Neural cell (in vitro differentiated cells): ENCODE measurements at regions not wholly inside any gene's neighbourhood (a gene's known extent, or its start where the extent isn't known, plus 50 kb on each side); places are given as distances from the start of the nearest gene placed in this dataset.

Source experiments
- H2AFZ ChIP-seq: fragments of 200-600, 300-800 bp; sonication (generic), shearing (Covaris generic); 2 replicates; pipeline ENCODE4 v1.6.0; 2014; ENCODE audit warnings: low read depth, mild to moderate bottlenecking, antibody characterized with exemption, low read length, moderate library complexity
- H3F3A ChIP-seq: fragments of 200-600 bp; shearing (Covaris generic); 2 replicates; pipeline ENCODE4 v1.6.1; 2016; ENCODE audit warnings: mild to moderate bottlenecking, moderate library complexity, mixed read lengths, antibody characterized with exemption, low read length; ENCODE audit not compliant: insufficient read depth, poor library complexity, severe bottlenecking
- H3K27ac ChIP-seq: fragments of 200-600, 300-800 bp; sonication (generic), shearing (Covaris generic); 2 replicates; pipeline ENCODE4 v1.5.1; 2014; ENCODE audit warnings: mild to moderate bottlenecking, low read length, moderate library complexity
- H3K27me3 ChIP-seq: fragments of 300-800, 200-600 bp; sonication (generic), shearing (Covaris generic); 2 replicates; pipeline ENCODE4 v1.6.0; 2014; ENCODE audit warnings: mild to moderate bottlenecking, low read depth, low read length, moderate library complexity; ENCODE audit not compliant: insufficient read depth
- H3K36me3 ChIP-seq: fragments of 300-800, 200-600 bp; sonication (generic), shearing (Covaris generic); 2 replicates; pipeline ENCODE4 v1.5.1; 2014; ENCODE audit warnings: mild to moderate bottlenecking, antibody characterized with exemption, low read length, moderate library complexity; ENCODE audit not compliant: insufficient read depth
- H3K4me2 ChIP-seq: fragments of 300-800, 200-600 bp; sonication (generic), shearing (Covaris generic); 2 replicates; pipeline ENCODE4 v1.6.0; 2014; ENCODE audit warnings: mild to moderate bottlenecking, low read length
- H3K4me3 ChIP-seq: fragments of 300-800, 200-600 bp; sonication (generic), shearing (Covaris generic); 2 replicates; pipeline ENCODE4 v1.5.1; 2014; ENCODE audit warnings: mild to moderate bottlenecking, low read length, moderate library complexity
- H3K79me2 ChIP-seq: fragments of 200-600 bp; shearing (Covaris generic); replicated peaks from 2 replicates; pipeline ENCODE4 v1.6.0; 2014; ENCODE audit warnings: mild to moderate bottlenecking, low read length, moderate library complexity; ENCODE audit not compliant: insufficient read depth
- H3K9ac ChIP-seq: fragments of 300-800, 200-600 bp; sonication (generic), shearing (Covaris generic); 2 replicates; pipeline ENCODE4 v1.6.1; 2016; ENCODE audit warnings: mild to moderate bottlenecking, low read length, mixed read lengths
- H3K9me2 ChIP-seq: fragments of 200-600 bp; shearing (Covaris generic); 2 replicates; pipeline ENCODE4 v1.6.1; 2016; ENCODE audit warnings: mild to moderate bottlenecking, low read length, mixed read lengths; ENCODE audit not compliant: insufficient read depth
- H3K9me3 ChIP-seq: fragments of 200-600, 300-800 bp; sonication (generic), shearing (Covaris generic); 2 replicates; pipeline ENCODE4 v1.6.1; 2016; ENCODE audit warnings: mild to moderate bottlenecking, mixed run types, low read length, moderate library complexity, mixed read lengths
- H4K20me1 ChIP-seq: fragments of 200-600 bp; shearing (Covaris generic); 2 replicates; pipeline ENCODE4 v1.6.1; 2016; ENCODE audit warnings: mild to moderate bottlenecking, mixed run types; ENCODE audit not compliant: insufficient read depth
- EP300 ChIP-seq: fragments of 450-650 bp; conservative IDR thresholded peaks from 2 replicates; pipeline ENCODE4 v1.6.1; 2014; ENCODE audit warnings: antibody characterized with exemption, mild to moderate bottlenecking, moderate library complexity; ENCODE audit not compliant: poor library complexity, severe bottlenecking
- EZH2 ChIP-seq: fragments of 200-600, 300-800 bp; shearing (Covaris generic), sonication (generic); IDR thresholded peaks from 2 replicates; pipeline ENCODE4 v1.6.1; 2014; ENCODE audit warnings: antibody characterized with exemption, low read length, borderline replicate concordance, mild to moderate bottlenecking; ENCODE audit not compliant: insufficient read depth, poor library complexity, severe bottlenecking
- MXI1 ChIP-seq: fragments of 450-650 bp; conservative IDR thresholded peaks from 2 replicates; pipeline ENCODE4 v1.6.1; 2014; ENCODE audit warnings: antibody characterized with exemption, mild to moderate bottlenecking; ENCODE audit not compliant: poor library complexity, severe bottlenecking
- POLR2AphosphoS5 ChIP-seq: IDR thresholded peaks from 2 replicates; pipeline ENCODE4 v1.6.1; 2012
- RAD21 ChIP-seq: fragments of 450-650 bp; conservative IDR thresholded peaks from 2 replicates; pipeline ENCODE4 v1.6.1; 2014; ENCODE audit warnings: antibody characterized with exemption, mild to moderate bottlenecking, moderate library complexity
- SMC3 ChIP-seq: fragments of 450-650 bp; conservative IDR thresholded peaks from 2 replicates; pipeline ENCODE4 v1.6.1; 2014; ENCODE audit warnings: antibody characterized with exemption, mild to moderate bottlenecking, moderate library complexity; ENCODE audit not compliant: poor library complexity
- TAF1 ChIP-seq: IDR thresholded peaks from 2 replicates; pipeline ENCODE4 v1.6.1; 2012; ENCODE audit warnings: low read depth
- TF ChIP-seq, protein P1 (sequence below): IDR thresholded peaks from 2 replicates; pipeline ENCODE4 v1.6.1; 2012; ENCODE audit warnings: borderline replicate concordance
- TF ChIP-seq, protein P2 (sequence below): fragments of 450-650 bp; IDR thresholded peaks from 2 replicates; pipeline ENCODE4 v1.5.1; 2014; ENCODE audit warnings: antibody characterized with exemption, mild to moderate bottlenecking, moderate library complexity; ENCODE audit not compliant: poor library complexity, severe bottlenecking

DNA sequence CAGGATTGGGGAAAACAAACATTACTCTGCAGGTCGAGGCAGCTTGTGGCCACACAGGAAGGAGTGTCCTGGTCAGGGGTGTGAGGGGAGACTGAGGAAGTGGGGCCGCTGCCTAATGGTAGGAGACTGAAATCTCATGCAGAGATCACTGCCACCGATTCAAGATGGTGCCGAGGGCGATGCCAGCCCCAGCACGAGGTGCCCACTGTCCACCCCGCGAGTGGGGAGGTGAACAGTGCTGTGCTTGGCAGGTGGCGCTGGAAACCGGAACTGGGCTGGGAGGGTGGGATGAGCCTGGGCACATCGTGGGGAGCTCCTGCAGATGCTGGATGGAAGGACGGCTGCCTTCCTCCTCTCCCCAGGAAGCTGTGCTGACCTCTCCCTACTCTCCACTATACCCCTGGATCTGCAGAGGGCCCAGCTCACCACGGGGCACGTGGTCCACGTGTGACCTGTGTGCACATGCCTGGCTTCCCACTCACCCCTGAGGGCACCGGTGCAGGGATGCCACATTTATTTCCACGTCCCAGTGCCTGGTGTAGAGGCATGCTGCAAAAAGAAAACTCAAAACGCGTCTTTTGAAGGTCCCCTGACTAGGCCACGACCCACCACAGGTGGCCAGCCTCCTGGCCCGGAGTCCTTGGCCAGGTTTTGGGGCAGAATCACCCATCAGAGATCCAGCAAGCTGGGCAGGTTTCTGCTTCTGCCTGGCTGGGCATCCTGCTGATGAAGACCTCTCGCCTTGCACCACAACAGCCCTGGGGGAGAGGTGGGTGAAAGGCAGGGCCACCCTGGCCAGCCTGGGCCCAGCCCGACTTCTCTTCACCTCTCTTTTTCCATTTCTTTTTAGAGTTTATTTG is 71.7 kb upstream of the FCN1 start:
- no peak overlapping the region for H3K4me3 ChIP-seq
- H3K36me3 ChIP-seq, result no peaks in the 10 kb centered on the region
- H3K9me2 ChIP-seq, result no peaks in the 10 kb centered on the region
- H3K27ac ChIP-seq, result no peak overlapping the region
- no peaks in the 10 kb centered on the region for H3F3A ChIP-seq
- no peaks in the 10 kb centered on the region for H3K79me2 ChIP-seq
- no peak overlapping the region for H2AFZ ChIP-seq
- H4K20me1 ChIP-seq, result no peaks in the 10 kb centered on the region
- no peak overlapping the region for H3K9ac ChIP-seq
- no peaks in the 10 kb centered on the region for H3K27me3 ChIP-seq
- TF ChIP-seq EP300 (no peak), RAD21 (no peak), EZH2 (no peak), POLR2AphosphoS5 (no peak), MXI1 (no peak), TAF1 (no peak), SMC3 (no peak)
- TF ChIP-seq, protein P1, sequence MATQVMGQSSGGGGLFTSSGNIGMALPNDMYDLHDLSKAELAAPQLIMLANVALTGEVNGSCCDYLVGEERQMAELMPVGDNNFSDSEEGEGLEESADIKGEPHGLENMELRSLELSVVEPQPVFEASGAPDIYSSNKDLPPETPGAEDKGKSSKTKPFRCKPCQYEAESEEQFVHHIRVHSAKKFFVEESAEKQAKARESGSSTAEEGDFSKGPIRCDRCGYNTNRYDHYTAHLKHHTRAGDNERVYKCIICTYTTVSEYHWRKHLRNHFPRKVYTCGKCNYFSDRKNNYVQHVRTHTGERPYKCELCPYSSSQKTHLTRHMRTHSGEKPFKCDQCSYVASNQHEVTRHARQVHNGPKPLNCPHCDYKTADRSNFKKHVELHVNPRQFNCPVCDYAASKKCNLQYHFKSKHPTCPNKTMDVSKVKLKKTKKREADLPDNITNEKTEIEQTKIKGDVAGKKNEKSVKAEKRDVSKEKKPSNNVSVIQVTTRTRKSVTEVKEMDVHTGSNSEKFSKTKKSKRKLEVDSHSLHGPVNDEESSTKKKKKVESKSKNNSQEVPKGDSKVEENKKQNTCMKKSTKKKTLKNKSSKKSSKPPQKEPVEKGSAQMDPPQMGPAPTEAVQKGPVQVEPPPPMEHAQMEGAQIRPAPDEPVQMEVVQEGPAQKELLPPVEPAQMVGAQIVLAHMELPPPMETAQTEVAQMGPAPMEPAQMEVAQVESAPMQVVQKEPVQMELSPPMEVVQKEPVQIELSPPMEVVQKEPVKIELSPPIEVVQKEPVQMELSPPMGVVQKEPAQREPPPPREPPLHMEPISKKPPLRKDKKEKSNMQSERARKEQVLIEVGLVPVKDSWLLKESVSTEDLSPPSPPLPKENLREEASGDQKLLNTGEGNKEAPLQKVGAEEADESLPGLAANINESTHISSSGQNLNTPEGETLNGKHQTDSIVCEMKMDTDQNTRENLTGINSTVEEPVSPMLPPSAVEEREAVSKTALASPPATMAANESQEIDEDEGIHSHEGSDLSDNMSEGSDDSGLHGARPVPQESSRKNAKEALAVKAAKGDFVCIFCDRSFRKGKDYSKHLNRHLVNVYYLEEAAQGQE, result no peak
- TF ChIP-seq, protein P2, sequence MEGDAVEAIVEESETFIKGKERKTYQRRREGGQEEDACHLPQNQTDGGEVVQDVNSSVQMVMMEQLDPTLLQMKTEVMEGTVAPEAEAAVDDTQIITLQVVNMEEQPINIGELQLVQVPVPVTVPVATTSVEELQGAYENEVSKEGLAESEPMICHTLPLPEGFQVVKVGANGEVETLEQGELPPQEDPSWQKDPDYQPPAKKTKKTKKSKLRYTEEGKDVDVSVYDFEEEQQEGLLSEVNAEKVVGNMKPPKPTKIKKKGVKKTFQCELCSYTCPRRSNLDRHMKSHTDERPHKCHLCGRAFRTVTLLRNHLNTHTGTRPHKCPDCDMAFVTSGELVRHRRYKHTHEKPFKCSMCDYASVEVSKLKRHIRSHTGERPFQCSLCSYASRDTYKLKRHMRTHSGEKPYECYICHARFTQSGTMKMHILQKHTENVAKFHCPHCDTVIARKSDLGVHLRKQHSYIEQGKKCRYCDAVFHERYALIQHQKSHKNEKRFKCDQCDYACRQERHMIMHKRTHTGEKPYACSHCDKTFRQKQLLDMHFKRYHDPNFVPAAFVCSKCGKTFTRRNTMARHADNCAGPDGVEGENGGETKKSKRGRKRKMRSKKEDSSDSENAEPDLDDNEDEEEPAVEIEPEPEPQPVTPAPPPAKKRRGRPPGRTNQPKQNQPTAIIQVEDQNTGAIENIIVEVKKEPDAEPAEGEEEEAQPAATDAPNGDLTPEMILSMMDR, result no peak
- no peak overlapping the region for H3K4me2 ChIP-seq
- H3K9me3 ChIP-seq, result no peaks in the 10 kb centered on the region

DNA sequence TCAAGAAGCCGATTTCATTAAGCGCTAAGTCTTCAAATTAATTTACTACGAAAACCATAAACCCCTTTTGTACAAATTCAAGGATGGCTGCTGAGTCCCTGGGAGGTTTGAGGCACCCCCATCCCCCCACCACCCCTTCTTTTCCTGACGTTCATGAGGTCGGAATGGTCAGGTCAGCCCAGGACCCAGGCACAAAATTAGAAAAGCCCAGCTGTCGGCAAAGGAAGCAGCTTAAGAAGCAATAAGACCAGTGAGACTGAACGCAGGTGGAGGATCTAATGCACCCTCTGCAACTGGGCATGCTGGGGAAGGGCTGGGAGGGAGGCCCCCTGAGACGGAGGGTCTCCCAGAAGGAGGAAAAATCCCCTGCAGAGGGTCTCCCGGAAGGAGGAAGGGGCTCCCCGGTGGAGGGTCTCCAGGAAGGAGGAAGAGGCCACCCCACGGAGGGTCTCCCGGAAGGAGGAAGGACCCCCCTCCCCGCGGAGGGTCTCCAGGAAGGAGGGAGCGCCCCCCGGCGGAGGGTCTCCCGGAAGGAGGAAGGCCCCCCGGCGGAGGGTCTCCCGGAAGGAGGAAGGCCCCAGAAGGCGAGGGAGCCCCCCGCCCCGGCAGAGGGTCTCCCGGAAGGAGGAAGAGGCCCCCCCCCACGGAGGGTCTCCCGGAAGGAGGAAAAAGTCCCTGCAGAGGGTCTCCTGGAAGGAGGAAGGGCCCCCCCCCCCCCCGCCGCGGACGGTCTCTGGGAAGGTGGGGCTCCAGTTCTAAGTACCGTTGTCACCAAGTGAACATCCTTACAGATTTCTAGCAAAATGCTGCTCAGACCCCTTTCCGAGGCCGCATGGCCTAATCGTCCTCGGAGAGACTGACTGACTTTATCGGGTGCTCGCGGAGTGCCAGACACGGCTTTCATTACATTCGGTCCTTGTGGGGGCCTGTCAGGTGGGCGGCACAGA is 74.4 kb upstream of the FCN1 start:
- no peak overlapping the region for H3K27ac ChIP-seq
- no peaks in the 10 kb centered on the region for H3K9me2 ChIP-seq
- no peaks in the 10 kb centered on the region for H3K79me2 ChIP-seq

More for the DNA sequence above, 74.4 kb upstream of the FCN1 start:
- no peaks in the 10 kb centered on the region for H3K36me3 ChIP-seq
- H3K4me2 ChIP-seq, result no peak overlapping the region
- H3F3A ChIP-seq, result no peaks in the 10 kb centered on the region
- H2AFZ ChIP-seq, result no peak overlapping the region
- no peaks in the 10 kb centered on the region for H4K20me1 ChIP-seq
- H3K4me3 ChIP-seq, result no peak overlapping the region
- no peaks in the 10 kb centered on the region for H3K9me3 ChIP-seq
- no peak for TF ChIP-seq EZH2
- TF ChIP-seq TAF1, result no peak
- TF ChIP-seq EP300, result no peak
- TF ChIP-seq MXI1, result no peak
- TF ChIP-seq, protein P2, result no peak
- no peak for TF ChIP-seq RAD21
- no peak for TF ChIP-seq SMC3
- TF ChIP-seq POLR2AphosphoS5, result no peak
- TF ChIP-seq, protein P1, result no peak
- no peak overlapping the region for H3K9ac ChIP-seq
- no peaks in the 10 kb centered on the region for H3K27me3 ChIP-seq
